GM10248 (cell line): ENCODE measurements at regions not wholly inside any gene's neighbourhood (a gene's known extent, or its start where the extent isn't known, plus 50 kb on each side); places are given as distances from the start of the nearest gene placed in this dataset.

Experiments used
- CTCF ChIA-PET: fragments of 300-600 bp; sonication (Branson Sonifier 250); formaldehyde crosslinking; extraction: SDS; loops from one replicate; lab custom pipeline; 2021; ENCODE audit warnings: antibody characterized with exemption; lab: Yijun Ruan, JAX
- POLR2A ChIA-PET: fragments of 350-650 bp; sonication (Branson Sonifier 250); formaldehyde crosslinking; extraction: SDS; loops from one replicate; lab custom pipeline; 2020; ENCODE audit warnings: antibody characterized with exemption; lab: Yijun Ruan, JAX
- DNase-seq: peaks from one replicate; pipeline ENCODE4 v3.0.0; 2012; ENCODE audit errors: extremely low spot score
- CTCF ChIP-seq: IDR thresholded peaks from 2 replicates; pipeline ENCODE4 v1.5.1; 2012; ENCODE audit warnings: mild to moderate bottlenecking, low read depth; ENCODE audit errors: extremely low read depth, missing control alignments, control extremely low read depth

DNA sequence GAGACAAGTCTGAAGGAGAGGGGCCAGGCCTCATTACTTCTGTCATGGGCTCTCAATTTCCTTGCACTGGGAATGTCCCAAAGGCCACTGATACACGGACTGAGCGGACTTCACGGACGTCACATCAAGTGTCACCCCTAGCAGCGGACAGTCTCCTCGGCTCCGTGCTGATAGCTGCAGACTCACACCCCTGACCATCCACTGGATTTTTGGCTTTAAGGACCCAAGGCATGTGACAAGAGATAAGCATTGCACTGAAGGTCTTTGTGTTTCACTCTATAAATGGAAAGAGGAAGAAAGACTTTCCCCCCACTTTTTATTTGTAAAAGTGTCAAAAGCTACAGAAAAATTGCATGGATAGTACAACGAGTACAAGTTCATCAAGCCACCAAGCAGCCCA, 200.4 kb upstream of the FGGY start:
- TF ChIP-seq CTCF, result no peak
- no peak for DNase-seq
- ChIA-PET POLR2A (no interaction called here), CTCF (interaction anchor here (1.5 kb wide), 1 partner anchor 14 kb away, joined by 6 read pairs; no protein-coding TSS in a partner anchor)

- CTCF ChIA-PET, result interaction anchor here (0.6 to 2.1 kb wide), 4 partner anchors 8 to 15 kb away, joined by 3 to 5 read pairs (median 4); no protein-coding TSS in a partner anchor
- POLR2A ChIA-PET, result no interaction called here
- DNase-seq, result no peak
- TF ChIP-seq CTCF, result no peak
These were observed 198.2 kb upstream of the FGGY start for GRCh38 chr1:59098655-59099054.

- no peak for DNase-seq
- CTCF ChIA-PET, result no interaction called here
- POLR2A ChIA-PET, result no interaction called here
- TF ChIP-seq CTCF, result no peak
These were observed 196.1 kb upstream of the FGGY start for GRCh38 chr1:59100708-59101374.

- no peak for TF ChIP-seq CTCF
- POLR2A ChIA-PET, result no interaction called here
These were observed 195.4 kb upstream of the FGGY start for GRCh38 chr1:59101518-59101917.

DNA sequence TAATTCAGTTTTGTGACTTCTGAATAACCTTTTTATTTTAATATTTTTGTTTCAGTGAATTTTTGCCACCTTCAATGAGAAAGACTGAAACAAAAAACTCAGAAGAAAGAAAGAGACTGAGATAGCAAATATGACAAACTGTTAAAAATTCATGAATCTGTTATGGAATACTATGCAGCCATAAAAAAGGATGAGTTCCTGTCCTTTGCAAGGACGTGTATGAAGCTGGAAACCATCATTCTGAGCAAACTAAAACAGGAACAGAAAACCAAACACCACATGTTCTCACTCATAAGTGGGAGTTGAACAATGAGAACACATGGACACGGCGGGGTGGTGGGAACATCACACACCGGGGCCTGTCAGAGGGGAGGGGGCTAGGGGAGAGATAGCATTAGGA, 193.4 kb upstream of the FGGY start:
- ChIA-PET CTCF (interaction anchor here (1.5 kb wide), 1 partner anchor 20 kb away, joined by 6 read pairs; no protein-coding TSS in a partner anchor), POLR2A (no interaction called here)
- no peak for DNase-seq
- no peak for TF ChIP-seq CTCF

More at GRCh38 chr1:59101518-59101917, 195.4 kb upstream of the FGGY start:
- CTCF ChIA-PET, result no interaction called here
- no peak for DNase-seq

- no peak for TF ChIP-seq CTCF
- POLR2A ChIA-PET, result no interaction called here
- CTCF ChIA-PET, result interaction anchor here (1.2 to 1.5 kb wide), 2 partner anchors 18 to 19 kb away, joined by 3 to 6 read pairs; no protein-coding TSS in a partner anchor
- no peak for DNase-seq
These were observed 192.6 kb upstream of the FGGY start for GRCh38 chr1:59104191-59104760.
